Neural cell (in vitro differentiated cells): ENCODE measurements at regions not wholly inside any gene's neighbourhood (a gene's known extent, or its start where the extent isn't known, plus 50 kb on each side); places are given as distances from the start of the nearest gene placed in this dataset.

Experiments
- CTCF ChIP-seq: fragments of 450-650 bp; IDR thresholded peaks from 2 replicates; pipeline ENCODE4 v1.5.1; 2014; ENCODE audit warnings: antibody characterized with exemption, mild to moderate bottlenecking, moderate library complexity; ENCODE audit not compliant: poor library complexity, severe bottlenecking
- POLR2AphosphoS5 ChIP-seq: IDR thresholded peaks from 2 replicates; pipeline ENCODE4 v1.6.1; 2012

DNA sequence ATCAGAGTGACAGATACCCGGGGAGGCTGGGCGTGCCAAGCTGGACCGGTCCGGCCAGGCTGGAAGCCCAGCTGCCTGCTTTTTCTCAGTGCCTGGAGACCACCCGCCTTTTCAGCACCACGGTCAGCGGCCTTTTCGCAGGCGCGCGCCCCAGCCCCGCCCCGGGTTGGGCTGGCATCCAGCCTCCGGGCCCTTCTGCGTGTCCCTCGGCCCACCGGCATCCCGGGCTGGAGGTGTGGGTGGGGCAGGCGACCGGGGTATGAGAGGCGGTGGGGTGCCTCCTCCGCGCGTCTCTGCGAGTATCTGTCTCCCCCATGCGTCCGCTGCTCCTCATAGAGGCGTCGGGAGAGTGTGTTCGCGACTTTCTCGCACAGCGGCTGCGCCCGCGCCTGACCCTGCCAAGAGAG is 102.5 kb downstream of the MRM1 start:
- TF ChIP-seq CTCF (peak; percentile 66), POLR2AphosphoS5 (no peak)
